AG04449 (cell line): ENCODE measurements at regions not wholly inside any gene's neighbourhood (a gene's known extent, or its start where the extent isn't known, plus 50 kb on each side); places are given as distances from the start of the nearest gene placed in this dataset.
A peak's percentile ranks its signal among the peaks of the same experiment; 100 is the strongest.

Experiments
- CTCF ChIA-PET: fragments of 350-600 bp; formaldehyde crosslinking; extraction: SDS; loops from one replicate; lab custom pipeline; 2021; ENCODE audit warnings: antibody characterized with exemption; lab: Yijun Ruan, JAX
- POLR2A ChIA-PET: fragments of 400-600, 350-600 bp; formaldehyde crosslinking; extraction: SDS; loops from one replicate; lab custom pipeline; 2020; ENCODE audit warnings: antibody characterized with exemption, inconsistent platforms; lab: Yijun Ruan, JAX
- DNase-seq: peaks from one replicate; pipeline ENCODE4 v3.0.0-alpha.2; 2010; ENCODE audit warnings: low read depth, low spot score
- H3K4me3 ChIP-seq: 2 replicates; pipeline ENCODE4 v1.5.1; 2011; ENCODE audit warnings: low read depth, mild to moderate bottlenecking, control low read depth, low read length
- CTCF ChIP-seq: IDR thresholded peaks from one replicate; pipeline ENCODE4 v1.5.1; 2011; ENCODE audit warnings: mild to moderate bottlenecking, moderate library complexity, low read length, control low read depth, inconsistent platforms; ENCODE audit not compliant: insufficient read depth; ENCODE audit errors: missing control alignments

GRCh38 chr5:114249823-114250222, 112.0 kb upstream of the KCNN2 start:
- no peak for TF ChIP-seq CTCF
- POLR2A ChIA-PET: interaction anchor here (0.9 to 1.6 kb wide), 2 partner anchors 12 to 58 kb away, joined by 3 to 5 read pairs; no protein-coding TSS in a partner anchor
- H3K4me3 ChIP-seq: no peak overlapping the region
- DNase-seq: peak; percentile 92
- CTCF ChIA-PET: interaction anchor here (1.2 kb wide), 1 partner anchor 26 kb away, joined by 3 read pairs; no protein-coding TSS in a partner anchor

GRCh38 chr5:114250536-114250935, 111.3 kb upstream of the KCNN2 start:
- TF ChIP-seq CTCF: no peak
- CTCF ChIA-PET: interaction anchor here (1.2 kb wide), 2 partner anchors 27 to 149 kb away, joined by 3 read pairs; no protein-coding TSS in a partner anchor
- DNase-seq: no peak
- no peak overlapping the region for H3K4me3 ChIP-seq
- POLR2A ChIA-PET: interaction anchor here (1.6 kb wide), 1 partner anchor 59 kb away, joined by 5 read pairs; no protein-coding TSS in a partner anchor

DNA sequence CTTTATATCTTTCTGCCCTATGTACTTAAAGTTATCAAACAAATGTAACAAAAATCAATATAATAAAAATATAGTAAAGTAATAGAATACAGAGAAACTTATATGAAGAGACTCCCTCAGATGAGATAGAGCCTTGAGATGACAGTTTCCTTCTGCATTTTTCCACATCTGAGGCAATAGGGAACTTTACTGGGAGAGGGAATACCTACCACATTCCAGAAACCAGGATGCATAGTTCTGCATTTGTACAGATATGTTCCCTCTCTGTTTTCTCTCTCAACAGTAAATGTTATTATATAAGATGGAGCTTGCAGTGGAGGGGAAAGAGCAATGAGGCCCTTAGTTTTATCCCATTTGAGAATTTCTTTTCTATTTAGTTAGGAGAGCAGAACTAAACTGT, 109.6 kb upstream of the KCNN2 start:
- TF ChIP-seq CTCF: no peak
- CTCF ChIA-PET: interaction anchor here (0.7 to 1.8 kb wide), 3 partner anchors 11 to 151 kb away, joined by 3 to 4 read pairs (median 4); no protein-coding TSS in a partner anchor

GRCh38 chr5:114255260-114255659, 106.6 kb upstream of the KCNN2 start:
- H3K4me3 ChIP-seq: no peak overlapping the region
- no peak for DNase-seq
- CTCF ChIA-PET: interaction anchor here (1.7 kb wide), 1 partner anchor 15 kb away, joined by 4 read pairs; no protein-coding TSS in a partner anchor
- POLR2A ChIA-PET: no interaction called here
- TF ChIP-seq CTCF: no peak

More for the DNA sequence above, 109.6 kb upstream of the KCNN2 start:
- POLR2A ChIA-PET: no interaction called here
- no peak overlapping the region for H3K4me3 ChIP-seq
- no peak for DNase-seq

DNA sequence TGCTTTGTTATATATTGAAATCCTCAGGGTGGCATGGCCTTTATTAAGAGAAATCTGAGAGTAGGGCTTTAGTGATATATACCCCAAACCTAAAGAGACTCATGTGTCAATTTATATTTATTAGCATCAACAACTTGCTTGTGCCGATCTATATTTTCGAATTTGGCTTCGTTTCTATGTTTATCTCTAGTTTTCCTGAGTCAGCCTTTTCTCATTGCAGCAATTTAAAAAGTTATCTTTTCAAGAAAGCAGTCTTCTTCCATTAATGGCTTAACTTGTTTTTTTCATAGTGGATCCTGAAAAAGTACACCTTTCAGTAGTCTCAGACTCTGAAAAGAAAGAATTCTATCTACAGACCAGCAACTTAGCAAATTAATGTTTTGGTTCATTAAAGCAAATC, 99.9 kb upstream of the KCNN2 start:
- CTCF ChIA-PET: no interaction called here
- POLR2A ChIA-PET: no interaction called here
- no peak for TF ChIP-seq CTCF
- H3K4me3 ChIP-seq: no peak overlapping the region
- DNase-seq: no peak

- ChIA-PET CTCF (interaction anchor here (1.3 kb wide), 1 partner anchor 10 kb away, joined by 3 read pairs; no protein-coding TSS in a partner anchor), POLR2A (no interaction called here)
- H3K4me3 ChIP-seq: no peak overlapping the region
- DNase-seq: no peak
- no peak for TF ChIP-seq CTCF
Observed at GRCh38 chr5:114265432-114266060, 96.3 kb upstream of the KCNN2 start.
